Sigmoid colon (tissue), 3 donors: ENCODE measurements at regions not wholly inside any gene's neighbourhood (a gene's known extent, or its start where the extent isn't known, plus 50 kb on each side); places are given as distances from the start of the nearest gene placed in this dataset.

Source experiments
- CTCF ChIP-seq, 4 experiments: fragments of 450-650 bp in 3 of 4; fragments of 200-600 bp in 1 of 4; IDR thresholded peaks; one replicate each; pipeline ENCODE4 v1.5.1; 2016 to 2019; ENCODE audit warnings: antibody characterized with exemption in 4 of 4, mild to moderate bottlenecking in 3 of 4, moderate library complexity in 2 of 4
- POLR2A ChIP-seq, 2 donors: fragments of 450-650 bp; IDR thresholded peaks; one replicate each; pipeline ENCODE4 v1.6.1; 2016; ENCODE audit warnings: antibody characterized with exemption in 2 of 2, mild to moderate bottlenecking in 2 of 2, moderate library complexity in 2 of 2

- TF ChIP-seq CTCF (IDR thresholded peaks at IDR 0.05): no peak
- TF ChIP-seq POLR2A (IDR thresholded peaks at IDR 0.05): no peak
Observed at GRCh38 chr16:6192532-6192931, 1094.9 kb upstream of the EEF2KMT start.
